Stimulated activated CD4-positive, alpha-beta T cell treated with anti-CD3 and anti-CD28 coated beads, Interleukin-12 subunit alpha, Interleukin-12 subunit beta, amount 100 ng/mL, for 24 hours (primary cell): ENCODE measurements at regions not wholly inside any gene's neighbourhood (a gene's known extent, or its start where the extent isn't known, plus 50 kb on each side); places are given as distances from the start of the nearest gene placed in this dataset.

ENCODE experiments used
- DNase-seq, 2 experiments: peaks; one replicate each; pipeline ENCODE4 v3.0.0-alpha.2; 2020; ENCODE audit warnings: low read depth in 2 of 2

GRCh38 chr15:62976301-62976881, 66.2 kb upstream of the TPM1 start:
- DNase-seq = no peak

DNA sequence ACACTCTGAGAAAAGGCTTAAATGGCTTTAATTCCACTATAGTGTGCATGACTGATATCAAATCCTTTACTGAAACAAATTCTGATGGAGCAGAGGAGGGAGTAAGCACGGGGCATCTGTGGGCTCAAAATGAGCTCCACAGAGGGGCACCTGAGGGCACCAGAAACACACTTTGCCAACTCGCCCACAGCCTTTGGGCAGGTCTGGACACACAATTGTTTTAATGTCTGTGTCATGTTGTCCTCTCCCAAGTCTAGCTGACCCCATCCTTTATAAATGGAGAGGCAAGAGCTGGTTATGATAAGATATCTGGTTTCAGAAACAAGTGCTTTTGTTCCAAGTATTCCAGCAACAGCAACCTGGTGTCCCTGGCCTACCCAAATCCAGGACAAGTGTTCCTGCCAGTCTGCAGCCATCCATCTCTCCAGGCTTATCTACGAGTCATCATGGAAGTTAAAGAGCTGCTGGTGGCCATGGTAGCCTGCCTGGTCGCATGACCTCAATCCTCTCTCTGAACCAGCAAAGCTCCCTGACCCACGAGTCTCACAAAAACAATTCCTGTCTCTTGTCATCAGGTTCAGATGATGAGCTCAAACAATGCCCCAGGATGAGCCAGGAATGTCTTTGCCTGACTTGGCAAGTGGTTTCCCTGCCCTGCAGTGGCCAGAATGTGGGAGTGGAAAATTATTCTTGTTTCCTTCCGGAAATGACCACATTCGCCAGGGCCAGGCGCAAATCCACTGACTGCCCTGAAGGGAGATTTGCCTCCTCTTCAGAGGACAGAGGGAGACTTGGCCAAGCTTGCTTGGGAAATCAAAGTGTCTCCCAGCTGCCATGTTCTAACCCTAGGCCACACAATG, 64.4 kb upstream of the TPM1 start:
- DNase-seq = no peak

DNA sequence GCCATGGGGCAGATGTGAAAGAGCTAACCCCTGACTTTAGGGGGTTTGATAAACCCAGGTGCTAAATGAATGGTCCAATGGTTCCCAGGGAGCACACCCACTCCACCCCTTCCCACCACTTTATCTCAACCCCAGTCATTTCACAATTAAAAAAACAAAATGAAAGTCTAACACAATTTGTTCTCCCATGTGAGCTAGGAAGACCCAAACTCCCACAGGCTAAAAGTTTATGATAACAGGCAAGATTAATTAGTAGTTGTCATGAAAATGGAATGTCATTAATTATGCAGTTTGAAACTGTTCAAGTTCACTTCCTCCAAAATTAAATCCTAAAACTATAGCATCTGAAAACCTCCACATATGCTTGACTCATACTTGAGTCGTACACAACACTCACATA, 63.3 kb upstream of the TPM1 start:
- no peak for DNase-seq

- DNase-seq = no peak
Measured at GRCh38 chr15:62981071-62981470, 61.5 kb upstream of the TPM1 start.

DNA sequence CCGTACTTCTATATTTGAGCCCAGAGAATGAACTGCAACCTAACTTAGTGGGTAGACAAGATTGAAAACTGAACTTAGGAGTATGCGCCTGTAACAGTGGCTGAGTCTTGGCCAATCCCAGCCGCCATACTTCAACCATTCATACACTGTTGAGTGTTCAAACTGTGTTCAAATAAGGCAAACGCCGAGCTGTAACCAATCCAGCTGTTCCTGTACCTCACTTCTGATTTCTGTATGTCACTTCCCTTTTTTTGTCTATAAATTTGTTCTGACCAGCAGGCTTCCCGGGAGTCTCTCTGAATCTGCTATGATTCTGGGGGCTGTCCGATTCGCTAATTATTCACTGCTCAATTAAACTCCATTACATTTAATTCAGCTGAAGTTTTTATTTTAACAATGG, 58.6 kb upstream of the TPM1 start:
- DNase-seq = no peak

DNA sequence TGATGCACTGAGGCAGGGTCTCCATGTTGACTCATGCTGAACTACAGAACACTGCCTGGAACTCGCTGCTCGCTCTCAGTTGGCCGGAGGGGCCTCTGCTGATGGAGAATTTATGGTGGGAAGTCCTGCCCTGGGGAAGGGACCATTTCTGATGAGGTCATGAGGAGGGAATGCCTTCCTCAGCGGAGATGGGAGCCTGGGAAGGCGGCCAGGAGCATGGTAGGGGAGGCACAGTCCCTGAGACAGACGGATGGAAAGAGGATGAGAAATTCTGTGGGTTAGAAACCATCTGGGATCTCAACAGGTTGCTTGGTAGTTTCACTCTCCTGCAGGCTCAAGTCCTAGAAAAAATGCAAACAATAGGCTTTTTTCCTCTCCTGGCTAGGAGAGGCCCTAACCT, 56.8 kb upstream of the TPM1 start:
- DNase-seq = no peak

DNA sequence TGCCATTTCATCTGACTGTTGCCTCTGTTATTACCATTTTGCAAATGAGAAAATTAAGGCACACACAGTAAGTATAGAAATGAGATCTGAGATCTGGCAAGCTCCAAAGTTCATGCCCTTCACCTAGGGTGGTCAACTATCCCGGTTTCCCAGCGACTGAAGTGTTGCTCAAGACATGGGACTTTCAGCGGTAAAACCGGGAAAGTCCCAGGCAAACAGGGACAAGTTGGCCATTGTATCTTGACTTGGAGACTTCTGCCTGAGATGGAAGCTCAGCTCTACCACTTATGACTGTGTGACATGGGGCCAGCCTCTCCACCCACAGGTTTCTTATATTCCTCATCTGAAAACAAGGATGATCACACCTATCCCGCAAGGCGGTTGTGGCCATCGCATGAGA, 55.6 kb upstream of the TPM1 start:
- DNase-seq = no peak

DNA sequence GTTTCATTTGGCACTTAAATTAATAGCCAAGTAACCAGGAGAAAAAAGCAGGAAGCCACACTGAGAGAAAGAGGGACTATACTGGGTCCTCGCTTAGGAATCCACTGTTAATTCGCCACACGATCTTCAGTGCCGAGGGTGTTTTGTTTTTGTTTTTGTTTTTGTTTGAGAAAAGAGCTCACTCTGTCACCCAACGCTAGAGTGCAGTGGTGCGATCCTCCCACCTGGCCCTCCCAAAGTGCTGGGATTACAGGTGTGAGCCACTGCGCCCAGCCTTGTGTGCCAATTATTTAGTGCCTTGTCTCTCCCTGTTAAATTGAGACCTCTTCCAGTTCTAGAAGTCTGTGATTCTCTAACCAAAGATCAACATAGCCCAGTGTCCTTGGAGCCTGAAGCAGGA, 53.8 kb upstream of the TPM1 start:
- DNase-seq = no peak

GRCh38 chr15:62989366-62990055, 53.0 kb upstream of the TPM1 start:
- DNase-seq = no peak

DNA sequence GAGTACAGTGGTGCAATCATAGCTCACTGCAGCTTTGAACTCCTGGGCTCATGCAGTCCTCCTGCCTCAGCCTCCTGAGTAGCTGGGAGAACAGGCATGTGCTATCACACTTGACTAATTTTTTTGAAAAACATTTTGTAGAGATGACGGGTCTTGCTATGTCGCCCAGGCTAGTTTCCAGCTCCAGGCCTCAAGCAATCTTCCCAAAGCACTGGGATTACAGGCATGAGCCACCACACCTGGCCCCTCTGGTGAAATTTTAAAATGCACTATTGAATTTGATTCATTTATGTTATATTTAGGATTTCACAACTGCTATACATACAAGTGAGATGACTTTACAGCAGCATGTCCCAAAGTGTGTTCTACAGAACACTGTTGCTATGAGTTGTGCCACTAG, 50.8 kb upstream of the TPM1 start:
- no peak for DNase-seq

- DNase-seq = no peak
Measured at GRCh38 chr15:62992302-62992701, 50.2 kb upstream of the TPM1 start.
